ENCODE measurements at regions not wholly inside any gene's neighbourhood (a gene's known extent, or its start where the extent isn't known, plus 50 kb on each side); places are given as distances from the start of the nearest gene placed in this dataset.

- TF ChIP-seq CHCHD3 (CRISPR knock-in tag; IDR thresholded peaks at IDR 0.05) (no peak), BRCA1 (CRISPR knock-in tag; IDR thresholded peaks at IDR 0.05) (no peak), FOXM1 (CRISPR knock-in tag; IDR thresholded peaks at IDR 0.05) (no peak), ZNF570 (CRISPR knock-in tag; IDR thresholded peaks at IDR 0.05; ENCODE audit: borderline replicate concordance) (no peak), U2AF2 (IDR thresholded peaks at IDR 0.05; ENCODE audit: low read depth, low read length) (no peak), ELK4 (CRISPR knock-in tag; IDR thresholded peaks at IDR 0.05; ENCODE audit: borderline replicate concordance) (no peak), KDM5B (CRISPR knock-in tag; IDR thresholded peaks at IDR 0.05; ENCODE audit: borderline replicate concordance) (no peak), RFX5 (IDR thresholded peaks at IDR 0.05; ENCODE audit: low read depth, low read length) (no peak), HMGXB4 (CRISPR knock-in tag; IDR thresholded peaks at IDR 0.05; ENCODE audit: borderline replicate concordance in 1 of 2, low read depth in 1 of 2) (no peak), REST (IDR thresholded peaks at IDR 0.05; ENCODE audit: borderline replicate concordance in 1 of 2, low read depth in 1 of 2, low read length in 2 of 2) (no peak), GABPB1 (CRISPR knock-in tag; IDR thresholded peaks at IDR 0.05) (no peak), ARID5B (CRISPR knock-in tag; IDR thresholded peaks at IDR 0.05) (no peak)
Observed at GRCh38 chr2:226620176-226620575, 179.4 kb downstream of the IRS1 start.
